Endothelial cell of umbilical vein (primary cell): ENCODE measurements at regions not wholly inside any gene's neighbourhood (a gene's known extent, or its start where the extent isn't known, plus 50 kb on each side); places are given as distances from the start of the nearest gene placed in this dataset.

Experiments used
- BruUV-seq: library from RNA; stranded (reverse); fragments of 400-500 nt; replicated peaks from 2 replicates; lab custom pipeline; 2021; lab: Mats Ljungman, UMichigan
- CTCF ChIA-PET: fragments of 300-600, 350-600 bp; sonication (Branson Sonifier 250); formaldehyde crosslinking; loops from one replicate; lab custom pipeline; 2021; ENCODE audit warnings: antibody characterized with exemption, inconsistent platforms; lab: Charles Lee
- POLR2A ChIA-PET: fragments of 300-600, 350-600 bp; sonication (Branson Sonifier 250); formaldehyde crosslinking; loops from one replicate; lab custom pipeline; 2021; ENCODE audit warnings: antibody characterized with exemption, inconsistent platforms; lab: Charles Lee
- DNase-seq: peaks from one replicate; pipeline ENCODE4 v3.0.0-alpha.2; 2011; ENCODE audit warnings: low read depth, low spot score
- FAIRE-seq: peaks from 2 replicates; lab custom pipeline; 2011; peaks lifted over from hg19 to GRCh38; lab: Jason Lieb, UNC
- H2AFZ ChIP-seq: 2 replicates; pipeline ENCODE4 v1.6.0; 2012; ENCODE audit warnings: low read depth, low read length, control low read depth, inconsistent platforms
- H3K27ac ChIP-seq: 2 replicates; pipeline ENCODE4 v1.5.1; 2011; ENCODE audit warnings: low read depth, mild to moderate bottlenecking, control low read depth, low read length, moderate library complexity; ENCODE audit not compliant: insufficient read depth
- H3K27me3 ChIP-seq, 2 experiments: 2 replicates each; pipeline versions ENCODE4 v1.6.0 to v1.6.1; 2011; ENCODE audit warnings: low read length in 2 of 2, mixed read lengths in 1 of 2; ENCODE audit not compliant: control insufficient read depth in 2 of 2, insufficient read depth in 2 of 2
- H3K36me3 ChIP-seq, 2 experiments: 2 replicates in 1 of 2; 3 replicates in 1 of 2; pipeline ENCODE4 v1.5.1; 2011; ENCODE audit warnings: low read length in 2 of 2, mild to moderate bottlenecking in 1 of 2, moderate library complexity in 1 of 2; ENCODE audit not compliant: control insufficient read depth in 2 of 2, insufficient read depth in 2 of 2; ENCODE audit errors: extremely low read depth in 1 of 2
- H3K4me1 ChIP-seq: 3 replicates; pipeline ENCODE4 v1.5.1; 2011; ENCODE audit warnings: mild to moderate bottlenecking, low read length; ENCODE audit not compliant: control insufficient read depth, insufficient read depth; ENCODE audit errors: extremely low read depth
- H3K4me2 ChIP-seq: 2 replicates; pipeline ENCODE4 v1.6.1; 2011; ENCODE audit warnings: low read length, control low read depth, mixed read lengths; ENCODE audit not compliant: insufficient read depth
- H3K4me3 ChIP-seq, 3 experiments: fragments of 200-600 bp in 1 of 3; sonication (generic), shearing (Covaris generic) in 1 of 3; replicated peaks in 1 of 3; 2 replicates each; pipeline ENCODE4 v1.5.1; 2011 to 2016; ENCODE audit warnings: control low read depth in 3 of 3, low read length in 3 of 3, mild to moderate bottlenecking in 2 of 3, inconsistent platforms in 1 of 3, low read depth in 1 of 3, moderate library complexity in 1 of 3; ENCODE audit not compliant: insufficient read depth in 1 of 3
- H3K79me2 ChIP-seq: 2 replicates; pipeline ENCODE4 v1.6.0; 2012; ENCODE audit warnings: low read length, inconsistent platforms; ENCODE audit not compliant: control insufficient read depth, insufficient read depth
- H3K9ac ChIP-seq: replicated peaks from 2 replicates; pipeline ENCODE3; 2011; ENCODE audit warnings: low read length, control low read depth; ENCODE audit not compliant: insufficient read depth; ENCODE audit errors: extremely low read depth
- H3K9me1 ChIP-seq: replicated peaks from 3 replicates; pipeline ENCODE4 v1.6.0; 2011; ENCODE audit warnings: mild to moderate bottlenecking, low read length; ENCODE audit not compliant: control insufficient read depth, insufficient read depth; ENCODE audit errors: extremely low read depth
- H3K9me3 ChIP-seq: replicated peaks from 2 replicates; pipeline ENCODE4 v1.5.1; 2012; ENCODE audit warnings: low read length, inconsistent platforms; ENCODE audit not compliant: control insufficient read depth, insufficient read depth
- H4K20me1 ChIP-seq: replicated peaks from 2 replicates; pipeline ENCODE3; 2011; ENCODE audit warnings: mild to moderate bottlenecking, low read length; ENCODE audit not compliant: control insufficient read depth, insufficient read depth; ENCODE audit errors: extremely low read depth
- CTCF ChIP-seq, 2 donors: IDR thresholded peaks; 1 replicate in 1 of 2; 2 replicates in 1 of 2; pipeline ENCODE4 v1.5.1; 2011; ENCODE audit warnings: low read length in 2 of 2, mild to moderate bottlenecking in 2 of 2, moderate library complexity in 2 of 2, control low read depth in 1 of 2, inconsistent platforms in 1 of 2, low read depth in 1 of 2; ENCODE audit not compliant: insufficient read depth in 1 of 2; ENCODE audit errors: extremely low read depth in 1 of 2
- EZH2 ChIP-seq: IDR thresholded peaks from 2 replicates; pipeline ENCODE4 v1.6.1; 2012; ENCODE audit warnings: borderline replicate concordance, low read depth, mild to moderate bottlenecking, moderate library complexity, low read length, inconsistent platforms; ENCODE audit not compliant: severe bottlenecking
- FOS ChIP-seq: IDR thresholded peaks from 2 replicates; pipeline ENCODE4 v1.6.1; 2011; ENCODE audit warnings: mild to moderate bottlenecking, low read length, moderate library complexity, borderline replicate concordance; ENCODE audit not compliant: insufficient read depth
- GATA2 ChIP-seq: IDR thresholded peaks from 2 replicates; pipeline ENCODE4 v1.7.0; 2011; ENCODE audit warnings: low read depth, mild to moderate bottlenecking, moderate library complexity, mixed read lengths, low read length; ENCODE audit not compliant: insufficient read length, insufficient read depth
- JUN ChIP-seq: IDR thresholded peaks from 2 replicates; pipeline ENCODE4 v1.6.1; 2011; ENCODE audit warnings: borderline replicate concordance, low read depth; ENCODE audit not compliant: insufficient read length, insufficient read depth
- MAX ChIP-seq: IDR thresholded peaks from 2 replicates; pipeline ENCODE4 v1.6.1; 2011; ENCODE audit not compliant: insufficient read depth, insufficient read length
- MYC ChIP-seq: IDR thresholded peaks from one replicate; pipeline ENCODE4 v1.6.1; 2011; ENCODE audit warnings: mild to moderate bottlenecking, low read depth, low read length
- POLR2A ChIP-seq: IDR thresholded peaks from 2 replicates; pipeline ENCODE4 v1.6.1; 2012; ENCODE audit warnings: low read depth, mild to moderate bottlenecking, control low read depth, low read length
- POLR2AphosphoS5 ChIP-seq: IDR thresholded peaks from 2 replicates; pipeline ENCODE4 v1.6.1; 2012; ENCODE audit warnings: low read depth, mild to moderate bottlenecking, control low read depth, low read length, moderate library complexity; ENCODE audit not compliant: insufficient read depth
- dilution Hi-C: fragments of 300-500 bp; cut with MboI; formaldehyde crosslinking; loops from one replicate; pipeline ENCODE4 v1.15.0; 2019; ENCODE audit warnings: low sequenced_read_pairs; ENCODE audit not compliant: extremely low pct_ligation_motif_present
- intact Hi-C: fragments of 100-400 bp; cut with micrococcal nuclease; formaldehyde crosslinking; loops from one replicate; pipeline ENCODE4 v1.10.0; 2022

GRCh38 chr6:15843764-15844163, 180.9 kb upstream of the DTNBP1 start:
- Histone ChIP-seq H3K9me3 (no peaks in the 10 kb centered on the region), H3K36me3 (no peaks in the 10 kb centered on the region), H3K4me3 (no peak overlapping the region), H3K27me3 (no peaks in the 10 kb centered on the region), H3K9me1 (no peaks in the 10 kb centered on the region), H3K9ac (no peak overlapping the region), H3K4me1 (no peaks in the 10 kb centered on the region), H3K27ac (no peak overlapping the region), H3K79me2 (no peaks in the 10 kb centered on the region), H4K20me1 (no peaks in the 10 kb centered on the region), H3K4me2 (no peak overlapping the region), H2AFZ (no peak overlapping the region)
- no peak for FAIRE-seq
- intact Hi-C loops = no loop called here
- BruUV-seq = no TSS peak
- dilution Hi-C loops = no loop called here
- ChIA-PET POLR2A (no interaction called here), CTCF (no interaction called here)
- DNase-seq = no peak
- no peak for TF ChIP-seq CTCF (IDR thresholded peaks at IDR 0.05; ENCODE audit: extremely low read depth in 1 of 2, insufficient read depth in 1 of 2, low read depth in 1 of 2, low read length in 2 of 2)
- TF ChIP-seq MYC = no peak
- no peak for TF ChIP-seq EZH2
- no peak for TF ChIP-seq JUN
- no peak for TF ChIP-seq GATA2

- FAIRE-seq = no peak
- Histone ChIP-seq H3K27ac (no peak overlapping the region), H3K36me3 (no peaks in the 10 kb centered on the region), H3K4me3 (no peak overlapping the region), H3K79me2 (no peaks in the 10 kb centered on the region), H3K4me2 (no peak overlapping the region), H3K4me1 (no peaks in the 10 kb centered on the region), H3K9ac (no peak overlapping the region), H3K9me1 (no peaks in the 10 kb centered on the region), H3K9me3 (no peaks in the 10 kb centered on the region), H2AFZ (no peak overlapping the region), H4K20me1 (no peaks in the 10 kb centered on the region), H3K27me3 (no peaks in the 10 kb centered on the region)
- BruUV-seq = no TSS peak
- TF ChIP-seq POLR2AphosphoS5 (no peak), MYC (no peak), JUN (no peak), EZH2 (no peak), FOS (no peak), POLR2A (no peak), MAX (no peak), CTCF (IDR thresholded peaks at IDR 0.05; ENCODE audit: extremely low read depth in 1 of 2, insufficient read depth in 1 of 2, low read depth in 1 of 2, low read length in 2 of 2) (no peak), GATA2 (no peak)
- ChIA-PET CTCF (no interaction called here), POLR2A (no interaction called here)
- intact Hi-C loops = no loop called here
- dilution Hi-C loops = no loop called here
- DNase-seq = no peak
Measured at GRCh38 chr6:15843226-15843625, 180.4 kb upstream of the DTNBP1 start.
